NCI-H2081 (cell line): ENCODE measurements at regions not wholly inside any gene's neighbourhood (a gene's known extent, or its start where the extent isn't known, plus 50 kb on each side); places are given as distances from the start of the nearest gene placed in this dataset.
A peak's percentile ranks its signal among the peaks of the same experiment; 100 is the strongest.
"Not testable (repeated sequence)": the region's sequence is repeated elsewhere in the genome, so short reads cannot be mapped to it uniquely, and the experiment has no call there.

Source experiments
- DNase-seq, 2 experiments: peaks; one replicate each; lab custom pipeline; 2025; lab: John Stamatoyannopoulos, UW

- no peak for DNase-seq
These were observed 122.9 kb upstream of the NTF3 start for GRCh38 chr12:5308996-5309395.

- DNase-seq = peak in 1 of 2 experiments; percentile 34
These were observed 122.3 kb upstream of the NTF3 start for GRCh38 chr12:5309654-5310053.

- no peak for DNase-seq
These were observed 121.8 kb upstream of the NTF3 start for GRCh38 chr12:5310151-5310550.

GRCh38 chr12:5317556-5317955 lies 114.4 kb upstream of the NTF3 start:
- no peak for DNase-seq

GRCh38 chr12:5318874-5319273 lies 113.0 kb upstream of the NTF3 start:
- DNase-seq = no peak

- no peak for DNase-seq
These were observed 103.0 kb upstream of the NTF3 start for GRCh38 chr12:5328669-5329517.

GRCh38 chr12:5332551-5332950 lies 99.4 kb upstream of the NTF3 start:
- DNase-seq = no peak

- no peak for DNase-seq
These were observed 98.8 kb upstream of the NTF3 start for GRCh38 chr12:5333096-5333495.

- DNase-seq = no peak
These were observed 96.8 kb upstream of the NTF3 start for GRCh38 chr12:5335069-5335468.

GRCh38 chr12:5341086-5341485 lies 90.8 kb upstream of the NTF3 start:
- DNase-seq = not testable (repeated sequence)

GRCh38 chr12:5343711-5344110 lies 88.2 kb upstream of the NTF3 start:
- DNase-seq = no peak

GRCh38 chr12:5344131-5344530 lies 87.8 kb upstream of the NTF3 start:
- DNase-seq = no peak

GRCh38 chr12:5345534-5345933 lies 86.4 kb upstream of the NTF3 start:
- no peak for DNase-seq

GRCh38 chr12:5348057-5348456 lies 83.9 kb upstream of the NTF3 start:
- no peak for DNase-seq

GRCh38 chr12:5348491-5348890 lies 83.4 kb upstream of the NTF3 start:
- no peak for DNase-seq

GRCh38 chr12:5364036-5364770 lies 67.7 kb upstream of the NTF3 start:
- DNase-seq = no peak

GRCh38 chr12:5369298-5369697 lies 62.6 kb upstream of the NTF3 start:
- DNase-seq = peak; percentile 64 to 87

- no peak for DNase-seq
These were observed 60.3 kb upstream of the NTF3 start for GRCh38 chr12:5371631-5372030.

- no peak for DNase-seq
These were observed 57.2 kb upstream of the NTF3 start for GRCh38 chr12:5374713-5375112.

GRCh38 chr12:5375547-5376295 lies 56.2 kb upstream of the NTF3 start:
- DNase-seq = no peak

- peak; percentile 90 to 99 for DNase-seq
These were observed 55.2 kb upstream of the NTF3 start for GRCh38 chr12:5376591-5377207.

GRCh38 chr12:5377997-5378592 lies 53.8 kb upstream of the NTF3 start:
- DNase-seq = peak; percentile 63 to 85
